D341Med (cell line): ENCODE measurements at regions not wholly inside any gene's neighbourhood (a gene's known extent, or its start where the extent isn't known, plus 50 kb on each side); places are given as distances from the start of the nearest gene placed in this dataset.
A peak's percentile ranks its signal among the peaks of the same experiment; 100 is the strongest.
"Not testable (repeated sequence)": the region's sequence is repeated elsewhere in the genome, so short reads cannot be mapped to it uniquely, and the experiment has no call there.

Experiments
- DNase-seq: peaks from one replicate; pipeline ENCODE4 v3.0.0; 2012; ENCODE audit warnings: low spot score

- no peak for DNase-seq
Observed at GRCh38 chr6:20263059-20263458, 50.8 kb upstream of the MBOAT1 start.

- no peak for DNase-seq
Observed at GRCh38 chr6:20265842-20266241, 53.6 kb upstream of the MBOAT1 start.

GRCh38 chr6:20266851-20267608 is 54.8 kb upstream of the MBOAT1 start:
- DNase-seq, result no peak

GRCh38 chr6:20269181-20269580 is 56.9 kb upstream of the MBOAT1 start:
- DNase-seq, result no peak

- no peak for DNase-seq
Observed at GRCh38 chr6:20271818-20272217, 59.5 kb upstream of the MBOAT1 start.

- DNase-seq, result no peak
Observed at GRCh38 chr6:20274137-20274536, 61.9 kb upstream of the MBOAT1 start.

GRCh38 chr6:20275837-20276236 is 63.6 kb upstream of the MBOAT1 start:
- DNase-seq, result not testable (repeated sequence)

- DNase-seq, result not testable (repeated sequence)
Observed at GRCh38 chr6:20277724-20278123, 65.5 kb upstream of the MBOAT1 start.

- DNase-seq, result no peak
Observed at GRCh38 chr6:20279051-20279450, 66.8 kb upstream of the MBOAT1 start.

- peak; percentile 70 for DNase-seq
Observed at GRCh38 chr6:20279608-20280287, 67.5 kb upstream of the MBOAT1 start.

GRCh38 chr6:20280288-20280621 is 68.0 kb upstream of the MBOAT1 start:
- DNase-seq, result no peak

- no peak for DNase-seq
Observed at GRCh38 chr6:20284672-20285071, 72.4 kb upstream of the MBOAT1 start.

GRCh38 chr6:20286968-20287565 is 74.8 kb upstream of the MBOAT1 start:
- DNase-seq, result no peak

GRCh38 chr6:20291764-20292580 is 79.7 kb upstream of the MBOAT1 start:
- DNase-seq, result peak; percentile 79

- DNase-seq, result no peak
Observed at GRCh38 chr6:20292905-20293304, 80.6 kb upstream of the MBOAT1 start.

- DNase-seq, result no peak
Observed at GRCh38 chr6:20301256-20301655, 89.0 kb upstream of the MBOAT1 start.

- DNase-seq, result no peak
Observed at GRCh38 chr6:20302168-20302567, 89.9 kb upstream of the MBOAT1 start.

- no peak for DNase-seq
Observed at GRCh38 chr6:20302702-20303251, 90.5 kb upstream of the MBOAT1 start.

GRCh38 chr6:20306491-20306890 is 94.2 kb upstream of the MBOAT1 start:
- DNase-seq, result no peak

GRCh38 chr6:20309186-20309585 is 92.5 kb upstream of the E2F3 start:
- no peak for DNase-seq

- no peak for DNase-seq
Observed at GRCh38 chr6:20310185-20310584, 91.5 kb upstream of the E2F3 start.

- peak; percentile 73 for DNase-seq
Observed at GRCh38 chr6:20312606-20313005, 89.1 kb upstream of the E2F3 start.
